ENCODE measurements at regions not wholly inside any gene's neighbourhood (a gene's known extent, or its start where the extent isn't known, plus 50 kb on each side); places are given as distances from the start of the nearest gene placed in this dataset.

DNA sequence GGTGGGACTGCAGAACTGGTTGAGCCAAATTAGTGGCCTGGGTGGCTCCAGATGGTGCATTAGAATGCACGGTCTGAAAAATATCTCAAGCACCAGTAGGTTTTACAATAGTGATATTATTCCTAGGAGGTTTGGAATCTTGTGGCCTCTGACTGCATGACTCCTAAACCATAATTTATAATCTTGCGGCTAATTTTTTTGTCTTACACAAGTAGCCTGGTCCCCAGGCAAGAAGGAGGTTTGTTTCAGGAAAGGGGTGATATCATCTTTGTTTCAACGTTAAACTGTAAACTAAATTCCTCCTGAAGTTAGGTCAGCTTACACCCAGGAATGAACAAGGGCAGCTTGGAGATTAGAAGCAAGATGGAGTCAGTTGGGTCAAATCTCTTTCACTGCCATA, 98.9 kb upstream of the ARL4C start:
- Histone ChIP-seq H3K27ac (ENCODE audit: low read length) (no peak overlapping the region), H3K27me3 (ENCODE audit: insufficient read depth, low read length, poor library complexity) (peaks cover 26% of the 10 kb centered on the region), H3K36me3 (ENCODE audit: insufficient read depth, low read length) (no peaks in the 10 kb centered on the region), H3K9ac (ENCODE audit: low read depth, low read length) (no peak overlapping the region), H3K4me1 (ENCODE audit: insufficient read depth, low read length) (no peaks in the 10 kb centered on the region), H3K79me2 (ENCODE audit: insufficient read depth, low read length) (no peaks in the 10 kb centered on the region), H3K4me3 (ENCODE audit: low read depth in 1 of 2, low read length in 2 of 2) (no peak overlapping the region), H2AFZ (ENCODE audit: low read depth, low read length) (no peak overlapping the region), H3K4me2 (ENCODE audit: insufficient read depth, low read length) (no peak overlapping the region), H3K9me3 (ENCODE audit: insufficient read depth, low read length, severe bottlenecking) (no peaks in the 10 kb centered on the region), H4K20me1 (ENCODE audit: insufficient read depth, low read length) (no peaks in the 10 kb centered on the region)
- TF ChIP-seq EZH2 (IDR thresholded peaks at IDR 0.05; ENCODE audit: borderline replicate concordance, low read depth, low read length, severe bottlenecking): no peak
- no peak for TF ChIP-seq CTCF (IDR thresholded peaks at IDR 0.05; ENCODE audit: borderline replicate concordance, extremely low read depth, low read length, poor library complexity, severe bottlenecking)
- DNase-seq (no peak), ATAC-seq (ENCODE audit: insufficient read depth, low read depth) (no peak)

- Histone ChIP-seq H3K9ac (ENCODE audit: low read depth, low read length) (no peak overlapping the region), H3K9me3 (ENCODE audit: insufficient read depth, low read length, severe bottlenecking) (no peaks in the 10 kb centered on the region), H3K27ac (ENCODE audit: low read length) (no peak overlapping the region), H2AFZ (ENCODE audit: low read depth, low read length) (no peak overlapping the region), H3K79me2 (ENCODE audit: insufficient read depth, low read length) (no peaks in the 10 kb centered on the region), H4K20me1 (ENCODE audit: insufficient read depth, low read length) (no peaks in the 10 kb centered on the region), H3K4me2 (ENCODE audit: insufficient read depth, low read length) (no peak overlapping the region), H3K4me1 (ENCODE audit: insufficient read depth, low read length) (no peaks in the 10 kb centered on the region), H3K27me3 (ENCODE audit: insufficient read depth, low read length, poor library complexity) (peaks cover 26% of the 10 kb centered on the region), H3K4me3 (ENCODE audit: low read depth in 1 of 2, low read length in 2 of 2) (no peak overlapping the region), H3K36me3 (ENCODE audit: insufficient read depth, low read length) (no peaks in the 10 kb centered on the region)
- DNase-seq (no peak), ATAC-seq (ENCODE audit: insufficient read depth, low read depth) (no peak)
- TF ChIP-seq EZH2 (IDR thresholded peaks at IDR 0.05; ENCODE audit: borderline replicate concordance, low read depth, low read length, severe bottlenecking) (no peak), CTCF (IDR thresholded peaks at IDR 0.05; ENCODE audit: borderline replicate concordance, extremely low read depth, low read length, poor library complexity, severe bottlenecking) (no peak)
Measured at GRCh38 chr2:234594715-234595114, 97.8 kb upstream of the ARL4C start.

DNA sequence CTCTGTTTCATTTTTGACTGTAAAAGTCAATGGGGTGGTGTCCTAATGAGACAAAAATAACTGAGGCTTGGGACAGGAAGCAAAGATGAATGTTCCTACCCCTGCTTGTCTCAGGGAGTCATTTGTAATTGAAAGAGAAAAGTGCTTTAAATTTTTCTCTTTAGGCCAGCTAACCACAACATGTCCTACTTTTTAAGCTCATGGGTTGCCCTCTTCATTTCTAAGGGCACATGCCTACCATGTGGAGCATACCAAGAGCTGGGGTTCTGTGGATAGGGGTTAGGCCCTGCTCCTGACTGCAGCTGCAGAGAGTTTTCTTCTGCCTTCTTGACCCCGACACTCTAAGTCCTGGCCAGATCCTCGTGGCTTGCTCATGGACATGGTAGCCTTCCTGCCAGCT, 96.8 kb upstream of the ARL4C start:
- H3K4me2 ChIP-seq (ENCODE audit: insufficient read depth, low read length): no peak overlapping the region
- no peaks in the 10 kb centered on the region for H3K9me3 ChIP-seq (ENCODE audit: insufficient read depth, low read length, severe bottlenecking)
- no peaks in the 10 kb centered on the region for H4K20me1 ChIP-seq (ENCODE audit: insufficient read depth, low read length)
- H3K27me3 ChIP-seq (ENCODE audit: insufficient read depth, low read length, poor library complexity): peaks cover 26% of the 10 kb centered on the region
- no peak overlapping the region for H3K9ac ChIP-seq (ENCODE audit: low read depth, low read length)
- TF ChIP-seq CTCF (IDR thresholded peaks at IDR 0.05; ENCODE audit: borderline replicate concordance, extremely low read depth, low read length, poor library complexity, severe bottlenecking) (no peak), EZH2 (IDR thresholded peaks at IDR 0.05; ENCODE audit: borderline replicate concordance, low read depth, low read length, severe bottlenecking) (no peak)
- no peak overlapping the region for H3K4me3 ChIP-seq (ENCODE audit: low read depth in 1 of 2, low read length in 2 of 2)
- H2AFZ ChIP-seq (ENCODE audit: low read depth, low read length): no peak overlapping the region
- H3K27ac ChIP-seq (ENCODE audit: low read length): no peak overlapping the region
- H3K36me3 ChIP-seq (ENCODE audit: insufficient read depth, low read length): no peaks in the 10 kb centered on the region
- no peak for DNase-seq
- H3K79me2 ChIP-seq (ENCODE audit: insufficient read depth, low read length): no peaks in the 10 kb centered on the region
- no peaks in the 10 kb centered on the region for H3K4me1 ChIP-seq (ENCODE audit: insufficient read depth, low read length)
- ATAC-seq (ENCODE audit: insufficient read depth, low read depth): no peak

DNA sequence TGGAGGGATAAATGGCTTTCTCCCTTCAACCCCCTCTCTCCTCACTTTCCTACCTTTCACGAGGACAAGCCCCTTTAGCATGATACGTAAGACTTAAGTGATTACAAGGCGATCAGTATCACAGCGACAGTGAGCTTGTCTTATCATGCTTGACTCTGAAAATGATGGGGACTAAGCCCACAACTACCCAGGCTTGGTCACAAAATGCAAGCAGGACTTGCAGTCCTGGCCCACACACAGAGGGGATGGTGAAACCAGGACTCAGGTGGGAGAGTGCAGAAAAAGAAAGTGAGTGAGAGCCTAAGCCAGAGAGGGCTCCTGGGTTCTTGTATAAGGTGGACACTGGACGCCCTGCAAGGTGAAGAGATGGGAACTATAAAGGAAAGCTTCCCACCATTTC, 95.7 kb upstream of the ARL4C start:
- TF ChIP-seq EZH2 (IDR thresholded peaks at IDR 0.05; ENCODE audit: borderline replicate concordance, low read depth, low read length, severe bottlenecking) (no peak), CTCF (IDR thresholded peaks at IDR 0.05; ENCODE audit: borderline replicate concordance, extremely low read depth, low read length, poor library complexity, severe bottlenecking) (no peak)
- Histone ChIP-seq H3K4me2 (ENCODE audit: insufficient read depth, low read length) (no peak overlapping the region), H3K9ac (ENCODE audit: low read depth, low read length) (no peak overlapping the region), H3K27ac (ENCODE audit: low read length) (no peak overlapping the region), H3K9me3 (ENCODE audit: insufficient read depth, low read length, severe bottlenecking) (no peaks in the 10 kb centered on the region), H4K20me1 (ENCODE audit: insufficient read depth, low read length) (no peaks in the 10 kb centered on the region), H3K36me3 (ENCODE audit: insufficient read depth, low read length) (no peaks in the 10 kb centered on the region), H3K79me2 (ENCODE audit: insufficient read depth, low read length) (no peaks in the 10 kb centered on the region), H3K27me3 (ENCODE audit: insufficient read depth, low read length, poor library complexity) (peaks cover 24% of the 10 kb centered on the region), H3K4me3 (ENCODE audit: low read depth in 1 of 2, low read length in 2 of 2) (no peak overlapping the region), H2AFZ (ENCODE audit: low read depth, low read length) (no peak overlapping the region), H3K4me1 (ENCODE audit: insufficient read depth, low read length) (no peaks in the 10 kb centered on the region)
- DNase-seq (no peak), ATAC-seq (ENCODE audit: insufficient read depth, low read depth) (no peak)

Data from DND-41 (cell line).